ENCODE measurements at regions not wholly inside any gene's neighbourhood (a gene's known extent, or its start where the extent isn't known, plus 50 kb on each side); places are given as distances from the start of the nearest gene placed in this dataset.

- H3K36me3 ChIP-seq (ENCODE audit: insufficient read depth, low read length): no peaks in the 10 kb centered on the region
- TF ChIP-seq EZH2 (IDR thresholded peaks at IDR 0.05): no peak
- no peak for TF ChIP-seq POLR2AphosphoS5 (IDR thresholded peaks at IDR 0.05; ENCODE audit: borderline replicate concordance, low read depth, low read length)
- no peak for TF ChIP-seq FOXP2 (optimal IDR thresholded peaks at IDR 0.05; ENCODE audit: control extremely low read depth, extremely low read length, insufficient read depth)
- no peak overlapping the region for H3K4me3 ChIP-seq
- no peaks in the 10 kb centered on the region for H3K9me3 ChIP-seq (ENCODE audit: low read depth, low read length)
- no peak for DNase-seq (ENCODE audit: low read depth, low spot score)
- no peak overlapping the region for H3K9ac ChIP-seq (ENCODE audit: insufficient read length)
- no peak overlapping the region for H3K27ac ChIP-seq
Observed at GRCh38 chr5:98630621-98631020, 142.8 kb upstream of the RGMB start.

GRCh38 chr5:98631311-98632054 lies 142.0 kb upstream of the RGMB start:
- DNase-seq (ENCODE audit: low read depth, low spot score): no peak
- no peak overlapping the region for H3K9ac ChIP-seq (ENCODE audit: insufficient read length)
- no peaks in the 10 kb centered on the region for H3K9me3 ChIP-seq (ENCODE audit: low read depth, low read length)
- H3K27ac ChIP-seq: no peak overlapping the region
- H3K36me3 ChIP-seq (ENCODE audit: insufficient read depth, low read length): no peaks in the 10 kb centered on the region
- TF ChIP-seq POLR2AphosphoS5 (IDR thresholded peaks at IDR 0.05; ENCODE audit: borderline replicate concordance, low read depth, low read length): no peak
- no peak for TF ChIP-seq FOXP2 (optimal IDR thresholded peaks at IDR 0.05; ENCODE audit: control extremely low read depth, extremely low read length, insufficient read depth)
- TF ChIP-seq EZH2 (IDR thresholded peaks at IDR 0.05): no peak
- H3K4me3 ChIP-seq: no peak overlapping the region

- Histone ChIP-seq H3K9me3 (ENCODE audit: low read depth, low read length) (no peaks in the 10 kb centered on the region), H3K27ac (no peak overlapping the region), H3K36me3 (ENCODE audit: insufficient read depth, low read length) (no peaks in the 10 kb centered on the region), H3K9ac (ENCODE audit: insufficient read length) (no peak overlapping the region), H3K4me3 (no peak overlapping the region)
- no peak for DNase-seq (ENCODE audit: low read depth, low spot score)
- no peak for TF ChIP-seq EZH2 (IDR thresholded peaks at IDR 0.05)
Observed at GRCh38 chr5:98635656-98636055, 137.8 kb upstream of the RGMB start.

DNA sequence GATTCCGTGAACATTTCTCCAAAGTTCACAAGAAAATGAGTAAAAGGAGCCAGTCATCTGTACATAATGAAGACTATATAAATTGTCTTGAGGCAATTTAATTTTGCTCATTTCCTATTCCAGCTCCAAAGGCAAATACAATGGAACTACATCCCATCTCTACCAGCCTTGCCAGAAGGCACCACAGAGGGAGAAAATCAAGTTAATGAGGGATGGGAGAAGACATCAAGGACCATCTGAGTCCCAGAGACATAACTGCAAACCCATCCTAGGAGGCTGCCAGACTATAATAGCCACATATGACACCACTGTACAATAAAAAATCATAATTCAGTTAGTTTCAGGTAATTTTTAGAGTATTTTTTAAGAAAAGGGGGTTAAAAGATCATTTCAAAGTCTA lies 136.3 kb upstream of the RGMB start:
- TF ChIP-seq FOXP2 (optimal IDR thresholded peaks at IDR 0.05; ENCODE audit: control extremely low read depth, extremely low read length, insufficient read depth) (no peak), EZH2 (IDR thresholded peaks at IDR 0.05) (no peak), POLR2AphosphoS5 (IDR thresholded peaks at IDR 0.05; ENCODE audit: borderline replicate concordance, low read depth, low read length) (no peak)

DNA sequence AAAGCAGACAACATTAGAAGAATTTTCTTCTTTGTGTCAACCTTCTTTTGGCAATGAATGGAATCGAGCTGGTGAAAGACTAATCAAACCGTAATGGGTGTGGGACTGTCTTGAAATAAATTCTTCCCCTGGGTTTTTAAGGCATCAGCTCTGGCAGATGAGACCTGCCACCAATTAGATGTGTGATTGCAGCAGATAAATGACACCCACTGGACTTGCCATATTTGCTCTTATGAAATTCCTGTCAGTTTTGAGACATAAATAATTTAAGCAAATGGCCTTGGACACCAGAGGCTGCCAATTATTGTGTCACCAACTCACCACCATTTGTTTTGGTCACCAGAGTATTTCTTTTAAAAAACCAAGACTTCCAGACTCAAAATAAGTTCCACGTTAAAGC lies 135.9 kb upstream of the RGMB start:
- no peaks in the 10 kb centered on the region for H3K36me3 ChIP-seq (ENCODE audit: insufficient read depth, low read length)
- no peak overlapping the region for H3K27ac ChIP-seq
- DNase-seq (ENCODE audit: low read depth, low spot score): no peak
- no peak for TF ChIP-seq EZH2 (IDR thresholded peaks at IDR 0.05)
- TF ChIP-seq POLR2AphosphoS5 (IDR thresholded peaks at IDR 0.05; ENCODE audit: borderline replicate concordance, low read depth, low read length): no peak
- no peak for TF ChIP-seq FOXP2 (optimal IDR thresholded peaks at IDR 0.05; ENCODE audit: control extremely low read depth, extremely low read length, insufficient read depth)
- H3K4me3 ChIP-seq: no peak overlapping the region
- H3K9ac ChIP-seq (ENCODE audit: insufficient read length): no peak overlapping the region
- H3K9me3 ChIP-seq (ENCODE audit: low read depth, low read length): no peaks in the 10 kb centered on the region

More for the DNA sequence above, 136.3 kb upstream of the RGMB start:
- Histone ChIP-seq H3K9ac (ENCODE audit: insufficient read length) (no peak overlapping the region), H3K27ac (no peak overlapping the region), H3K36me3 (ENCODE audit: insufficient read depth, low read length) (no peaks in the 10 kb centered on the region), H3K9me3 (ENCODE audit: low read depth, low read length) (no peaks in the 10 kb centered on the region), H3K4me3 (no peak overlapping the region)
- DNase-seq (ENCODE audit: low read depth, low spot score): no peak

GRCh38 chr5:98638111-98638510 lies 135.4 kb upstream of the RGMB start:
- Histone ChIP-seq H3K36me3 (ENCODE audit: insufficient read depth, low read length) (no peaks in the 10 kb centered on the region), H3K9me3 (ENCODE audit: low read depth, low read length) (no peaks in the 10 kb centered on the region), H3K9ac (ENCODE audit: insufficient read length) (no peak overlapping the region), H3K27ac (no peak overlapping the region), H3K4me3 (no peak overlapping the region)
- no peak for DNase-seq (ENCODE audit: low read depth, low spot score)
- no peak for TF ChIP-seq FOXP2 (optimal IDR thresholded peaks at IDR 0.05; ENCODE audit: control extremely low read depth, extremely low read length, insufficient read depth)
- TF ChIP-seq EZH2 (IDR thresholded peaks at IDR 0.05): no peak
- TF ChIP-seq POLR2AphosphoS5 (IDR thresholded peaks at IDR 0.05; ENCODE audit: borderline replicate concordance, low read depth, low read length): no peak

GRCh38 chr5:98638701-98639100 lies 134.8 kb upstream of the RGMB start:
- Histone ChIP-seq H3K9ac (ENCODE audit: insufficient read length) (no peak overlapping the region), H3K9me3 (ENCODE audit: low read depth, low read length) (no peaks in the 10 kb centered on the region), H3K36me3 (ENCODE audit: insufficient read depth, low read length) (no peaks in the 10 kb centered on the region), H3K27ac (no peak overlapping the region), H3K4me3 (no peak overlapping the region)
- no peak for DNase-seq (ENCODE audit: low read depth, low spot score)
- TF ChIP-seq EZH2 (IDR thresholded peaks at IDR 0.05) (no peak), FOXP2 (optimal IDR thresholded peaks at IDR 0.05; ENCODE audit: control extremely low read depth, extremely low read length, insufficient read depth) (no peak)

DNA sequence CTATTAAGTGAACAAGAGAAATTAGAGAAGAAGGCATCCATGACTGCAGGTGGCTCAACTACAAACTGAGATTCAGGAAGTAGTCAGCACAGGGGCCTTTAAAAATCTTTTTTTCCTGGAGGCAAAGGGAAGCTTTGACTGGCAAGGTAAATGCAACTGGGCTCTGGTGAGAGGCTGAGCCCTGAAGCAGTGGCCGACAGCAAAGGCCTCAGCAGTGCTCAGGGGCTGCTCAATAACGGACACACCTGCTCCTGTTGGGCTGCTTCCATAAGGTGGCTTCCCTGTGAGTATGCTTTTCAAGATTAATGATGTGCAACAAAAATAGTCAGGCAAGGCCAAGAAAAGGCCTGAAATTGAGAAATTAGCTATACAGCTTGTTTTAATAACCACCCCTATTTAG lies 134.2 kb upstream of the RGMB start:
- H3K9me3 ChIP-seq (ENCODE audit: low read depth, low read length): no peaks in the 10 kb centered on the region
- TF ChIP-seq POLR2AphosphoS5 (IDR thresholded peaks at IDR 0.05; ENCODE audit: borderline replicate concordance, low read depth, low read length) (no peak), FOXP2 (optimal IDR thresholded peaks at IDR 0.05; ENCODE audit: control extremely low read depth, extremely low read length, insufficient read depth) (no peak), EZH2 (IDR thresholded peaks at IDR 0.05) (no peak)
- no peak overlapping the region for H3K9ac ChIP-seq (ENCODE audit: insufficient read length)
- no peak overlapping the region for H3K27ac ChIP-seq
- no peaks in the 10 kb centered on the region for H3K36me3 ChIP-seq (ENCODE audit: insufficient read depth, low read length)
- DNase-seq (ENCODE audit: low read depth, low spot score): no peak
- H3K4me3 ChIP-seq: no peak overlapping the region

DNA sequence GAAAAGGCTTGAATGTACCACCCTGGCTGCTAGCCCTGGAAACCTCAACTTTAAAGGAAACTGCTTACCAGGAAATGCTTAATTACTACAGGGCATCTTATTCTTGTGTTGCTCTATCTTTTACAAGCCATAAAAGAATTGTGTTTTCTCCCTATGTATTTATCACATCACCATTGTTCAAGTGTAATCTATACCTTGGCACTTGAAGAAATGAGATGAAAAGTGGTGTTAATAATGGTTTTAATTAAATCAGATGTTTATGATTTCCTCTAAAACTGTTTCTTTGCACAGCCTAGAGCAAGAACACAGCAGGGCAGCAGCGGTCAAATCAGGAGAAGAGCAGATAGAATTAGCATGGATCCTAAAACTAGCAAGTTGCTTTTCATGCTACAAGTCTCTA lies 131.8 kb upstream of the RGMB start:
- no peak for DNase-seq (ENCODE audit: low read depth, low spot score)
- H3K9ac ChIP-seq (ENCODE audit: insufficient read length): no peak overlapping the region
- H3K9me3 ChIP-seq (ENCODE audit: low read depth, low read length): no peaks in the 10 kb centered on the region
- H3K27ac ChIP-seq: no peak overlapping the region
- no peaks in the 10 kb centered on the region for H3K36me3 ChIP-seq (ENCODE audit: insufficient read depth, low read length)
- H3K4me3 ChIP-seq: no peak overlapping the region
- TF ChIP-seq POLR2AphosphoS5 (IDR thresholded peaks at IDR 0.05; ENCODE audit: borderline replicate concordance, low read depth, low read length): no peak
- TF ChIP-seq FOXP2 (optimal IDR thresholded peaks at IDR 0.05; ENCODE audit: control extremely low read depth, extremely low read length, insufficient read depth): no peak
- TF ChIP-seq EZH2 (IDR thresholded peaks at IDR 0.05): no peak

Data from SK-N-MC (cell line).